Endothelial cell of umbilical vein (primary cell): ENCODE measurements at regions not wholly inside any gene's neighbourhood (a gene's known extent, or its start where the extent isn't known, plus 50 kb on each side); places are given as distances from the start of the nearest gene placed in this dataset.

Source experiments
- CTCF ChIP-seq, 2 donors: IDR thresholded peaks; 1 replicate in 1 of 2; 2 replicates in 1 of 2; pipeline ENCODE4 v1.5.1; 2011; ENCODE audit warnings: low read length in 2 of 2, mild to moderate bottlenecking in 2 of 2, moderate library complexity in 2 of 2, control low read depth in 1 of 2, inconsistent platforms in 1 of 2, low read depth in 1 of 2; ENCODE audit not compliant: insufficient read depth in 1 of 2; ENCODE audit errors: extremely low read depth in 1 of 2
- EZH2 ChIP-seq: IDR thresholded peaks from 2 replicates; pipeline ENCODE4 v1.6.1; 2012; ENCODE audit warnings: borderline replicate concordance, low read depth, mild to moderate bottlenecking, moderate library complexity, low read length, inconsistent platforms; ENCODE audit not compliant: severe bottlenecking
- MYC ChIP-seq: IDR thresholded peaks from one replicate; pipeline ENCODE4 v1.6.1; 2011; ENCODE audit warnings: mild to moderate bottlenecking, low read depth, low read length
- POLR2A ChIP-seq: IDR thresholded peaks from 2 replicates; pipeline ENCODE4 v1.6.1; 2012; ENCODE audit warnings: low read depth, mild to moderate bottlenecking, control low read depth, low read length

GRCh38 chr1:197848350-197848749 lies 54.1 kb upstream of the C1orf53 start:
- TF ChIP-seq CTCF (IDR thresholded peaks at IDR 0.05; ENCODE audit: extremely low read depth in 1 of 2, insufficient read depth in 1 of 2, low read depth in 1 of 2, low read length in 2 of 2) (no peak), EZH2 (no peak), MYC (no peak), POLR2A (no peak)
